GM12878 (cell line): ENCODE measurements at regions not wholly inside any gene's neighbourhood (a gene's known extent, or its start where the extent isn't known, plus 50 kb on each side); places are given as distances from the start of the nearest gene placed in this dataset.
"Not testable (repeated sequence)": the region's sequence is repeated elsewhere in the genome, so short reads cannot be mapped to it uniquely, and the experiment has no call there.

Source experiments
- ATAC-seq: fragments of 200-7000 bp; cut with Tn5 transposase; 3 replicates; pipeline ENCODE4 v1.9.1; 2020; ENCODE audit warnings: mild to moderate bottlenecking, moderate library complexity
- BruUV-seq: library from RNA; stranded (reverse); fragments of 400-500 nt; replicated peaks from 2 replicates; lab custom pipeline; 2021; lab: Mats Ljungman, UMichigan
- CTCF ChIA-PET: fragments of 300-600 bp; sonication (Branson Sonifier 250); formaldehyde crosslinking; extraction: SDS; loops from one replicate; lab custom pipeline; 2021; ENCODE audit warnings: inconsistent platforms; lab: Yijun Ruan, JAX
- POLR2A ChIA-PET: fragments of 350-600 bp; formaldehyde crosslinking; extraction: SDS; loops from one replicate; lab custom pipeline; 2021; ENCODE audit warnings: inconsistent platforms; lab: Charles Lee
- RAD21 ChIA-PET: fragments of 300-600 bp; sonication (Branson Sonifier 250); formaldehyde crosslinking; loops from one replicate; lab custom pipeline; 2023; ENCODE audit warnings: antibody characterized with exemption; ENCODE audit not compliant: unreplicated experiment; lab: Charles Lee
- SMC1A ChIA-PET: fragments of 300-600 bp; sonication (Branson Sonifier 250); formaldehyde crosslinking; loops from one replicate; lab custom pipeline; 2023; ENCODE audit not compliant: unreplicated experiment, uncharacterized antibody; lab: Charles Lee
- DNase-seq: peaks from one replicate; pipeline ENCODE4 v3.0.0-alpha.2; 2011; ENCODE audit warnings: low read depth, low spot score
- FAIRE-seq: peaks from 3 replicates; lab custom pipeline; 2011; peaks lifted over from hg19 to GRCh38; lab: Jason Lieb, UNC
- H2AFZ ChIP-seq: 2 replicates; pipeline ENCODE4 v1.6.0; 2011; ENCODE audit warnings: low read depth, low read length, control low read depth; ENCODE audit not compliant: control insufficient read depth
- H3K27ac ChIP-seq: 2 replicates; pipeline ENCODE4 v1.5.1; 2011; ENCODE audit warnings: control low read depth; ENCODE audit not compliant: control insufficient read depth, insufficient read depth
- H3K27me3 ChIP-seq, 2 experiments: replicated peaks in 1 of 2; 2 replicates each; pipeline versions ENCODE4 v1.6.0 to v1.6.1; 2011; ENCODE audit warnings: low read length in 1 of 2; ENCODE audit not compliant: control insufficient read depth in 2 of 2, insufficient read depth in 2 of 2
- H3K36me3 ChIP-seq, 2 experiments: 2 replicates each; pipeline ENCODE4 v1.5.1; 2011; ENCODE audit warnings: low read length in 1 of 2; ENCODE audit not compliant: control insufficient read depth in 2 of 2, insufficient read depth in 2 of 2
- H3K4me1 ChIP-seq: 2 replicates; pipeline ENCODE4 v1.6.1; 2011; ENCODE audit warnings: mild to moderate bottlenecking, low read length, moderate library complexity, mixed read lengths; ENCODE audit not compliant: control insufficient read depth, insufficient read depth
- H3K4me2 ChIP-seq: 2 replicates; pipeline ENCODE4 v1.6.0; 2011; ENCODE audit warnings: control low read depth; ENCODE audit not compliant: control insufficient read depth, insufficient read depth
- H3K4me3 ChIP-seq: fragments of 200-600 bp; sonication (generic); 2 replicates; pipeline ENCODE4 v1.5.1; 2016
- H3K79me2 ChIP-seq: 2 replicates; pipeline ENCODE4 v1.6.0; 2011; ENCODE audit warnings: low read length; ENCODE audit not compliant: control insufficient read depth, insufficient read depth
- H3K9ac ChIP-seq: 2 replicates; pipeline ENCODE4 v1.8.0; 2011; ENCODE audit warnings: low read length, control low read depth, mixed read lengths; ENCODE audit not compliant: control insufficient read depth, insufficient read depth
- H3K9me3 ChIP-seq: replicated peaks from 3 replicates; pipeline ENCODE4 v1.5.1; 2011; ENCODE audit warnings: mild to moderate bottlenecking, low read length; ENCODE audit not compliant: control insufficient read depth, insufficient read depth
- H4K20me1 ChIP-seq: 2 replicates; pipeline ENCODE4 v1.6.0; 2011; ENCODE audit not compliant: control insufficient read depth, insufficient read depth
- CHD4 ChIP-seq: fragments of 200-600 bp; sonication (generic); IDR thresholded peaks from 2 replicates; pipeline ENCODE4 v1.6.1; 2016; ENCODE audit warnings: mild to moderate bottlenecking
- KAT2A ChIP-seq: conservative IDR thresholded peaks from 2 replicates; pipeline ENCODE4 v1.6.1; 2011; ENCODE audit warnings: low read depth, low read length; ENCODE audit not compliant: control insufficient read depth
- POU2F2 ChIP-seq: IDR thresholded peaks from 3 replicates; pipeline ENCODE4 v1.6.1; 2011; ENCODE audit warnings: low read depth, mild to moderate bottlenecking, low read length, borderline replicate concordance
- SP1 ChIP-seq: IDR thresholded peaks from one replicate; pipeline ENCODE4 v1.6.1; 2011; ENCODE audit warnings: low read depth, low read length
- TARDBP ChIP-seq: IDR thresholded peaks from 2 replicates; pipeline ENCODE4 v1.6.1; 2016; ENCODE audit warnings: borderline replicate concordance
- TCF3 ChIP-seq: IDR thresholded peaks from 2 replicates; pipeline ENCODE4 v1.6.1; 2012; ENCODE audit warnings: low read depth, mild to moderate bottlenecking, low read length, borderline replicate concordance; ENCODE audit not compliant: insufficient read depth
- WGBS: methylation state at CpG from one replicate; pipeline ENCODE4 v1.1.6; 2016; ENCODE audit warnings: low lambda C conversion rate; ENCODE audit not compliant: insufficient replicate concordance, insufficient coverage; ENCODE audit errors: missing lambda C conversion rate; 5-methylcytosine and 5-hydroxymethylcytosine counted together
- in situ Hi-C: fragments of 300-500 bp; cut with MboI; formaldehyde crosslinking; loops from 9 replicates; pipeline ENCODE4 v1.14.3; 2018; ENCODE audit warnings: mixed read lengths
- intact Hi-C: fragments of 100-400 bp; cut with micrococcal nuclease; formaldehyde crosslinking; loops from one replicate; pipeline ENCODE4 v1.14.2; 2022; ENCODE audit not compliant: unreplicated experiment

GRCh38 chr18:8887877-8888276, 182.5 kb downstream of the MTCL1 start:
- POLR2A ChIA-PET: not testable (repeated sequence)
- WGBS: 35% methylated on average over 2 of the region's 2 CpGs

DNA sequence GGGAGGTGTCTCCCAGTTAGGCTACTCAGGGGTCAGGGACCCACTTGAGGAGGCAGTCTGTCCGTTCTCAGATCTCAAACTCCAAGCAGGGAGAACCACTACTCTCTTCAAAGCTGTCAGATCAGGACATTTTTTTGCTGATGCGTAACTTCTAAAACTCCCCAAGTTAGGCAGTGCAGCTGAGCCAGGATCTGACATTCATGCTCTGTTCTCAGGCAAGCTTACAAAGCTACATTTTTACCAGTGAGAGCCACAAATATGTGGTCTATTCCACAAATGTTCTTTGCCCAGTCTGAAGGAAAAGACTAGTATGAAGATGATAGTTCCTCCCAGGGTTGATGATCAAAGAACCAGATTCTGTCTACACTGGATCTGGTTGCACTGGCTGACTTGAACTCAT, 184.1 kb downstream of the MTCL1 start:
- 38% methylated on average over 2 of the region's 2 CpGs for WGBS
- ATAC-seq (no peak), FAIRE-seq (no peak), DNase-seq (no peak)
- H3K9me3 ChIP-seq: no peaks in the 10 kb centered on the region; the same call in 2 of the 3 replicates
- no peaks in the 10 kb centered on the region for H4K20me1 ChIP-seq
- BruUV-seq: no TSS peak
- no peaks in the 10 kb centered on the region for H3K79me2 ChIP-seq
- in situ Hi-C loops: no loop called here
- ChIA-PET RAD21 (no interaction called here), POLR2A (no interaction called here), SMC1A (no interaction called here), CTCF (no interaction called here)
- H3K27ac ChIP-seq: no peak overlapping the region
- H3K4me1 ChIP-seq: no peaks in the 10 kb centered on the region
- H3K27me3 ChIP-seq: no peaks in the 10 kb centered on the region
- intact Hi-C loops: no loop called here
- no peak overlapping the region for H3K4me2 ChIP-seq
- no peak overlapping the region for H3K9ac ChIP-seq
- H3K4me3 ChIP-seq: no peak overlapping the region
- no peak for TF ChIP-seq TCF3
- no peak for TF ChIP-seq KAT2A
- TF ChIP-seq CHD4: no peak
- no peak for TF ChIP-seq TARDBP
- no peak for TF ChIP-seq POU2F2
- TF ChIP-seq SP1: no peak
- no peak overlapping the region for H2AFZ ChIP-seq
- no peaks in the 10 kb centered on the region for H3K36me3 ChIP-seq

More at GRCh38 chr18:8887877-8888276, 182.5 kb downstream of the MTCL1 start:
- intact Hi-C loops, RAD21 ChIA-PET, FAIRE-seq, H3K9me3 ChIP-seq, H3K4me2 ChIP-seq, H3K79me2 ChIP-seq, H4K20me1 ChIP-seq, CTCF ChIA-PET, H3K4me1 ChIP-seq, H3K27me3 ChIP-seq, H3K27ac ChIP-seq, in situ Hi-C loops, BruUV-seq, ATAC-seq, H2AFZ ChIP-seq, H3K9ac ChIP-seq, H3K4me3 ChIP-seq, DNase-seq, H3K36me3 ChIP-seq: not testable (repeated sequence)
- SMC1A ChIA-PET: interaction anchor here (1.5 kb wide), 1 partner anchor 13 kb away, joined by 3 read pairs; no protein-coding TSS in a partner anchor

GRCh38 chr18:8890503-8890902, 185.1 kb downstream of the MTCL1 start:
- H3K4me3 ChIP-seq, FAIRE-seq, H3K27me3 ChIP-seq, H3K4me1 ChIP-seq, RAD21 ChIA-PET, H3K9ac ChIP-seq, POLR2A ChIA-PET, H3K27ac ChIP-seq, DNase-seq, intact Hi-C loops, H3K4me2 ChIP-seq, H2AFZ ChIP-seq, H3K36me3 ChIP-seq, BruUV-seq, H3K79me2 ChIP-seq, ATAC-seq, H4K20me1 ChIP-seq, H3K9me3 ChIP-seq: not testable (repeated sequence)
- ChIA-PET SMC1A (interaction anchor here (1.0 kb wide), 1 partner anchor 10 kb away, joined by 3 read pairs; no protein-coding TSS in a partner anchor), CTCF (interaction anchor here (0.7 kb wide), 1 partner anchor 1087 kb away, joined by 3 read pairs; no protein-coding TSS in a partner anchor)
- in situ Hi-C loops: loop anchor here (5.0 kb wide), 1 partner anchor 33 kb away; no protein-coding TSS in a partner anchor
- WGBS: 11% methylated on average over 3 of the region's 3 CpGs
